Karpas-422 (cell line): ENCODE measurements at regions not wholly inside any gene's neighbourhood (a gene's known extent, or its start where the extent isn't known, plus 50 kb on each side); places are given as distances from the start of the nearest gene placed in this dataset.

Experiments
- DNase-seq: peaks from one replicate; pipeline ENCODE4 v3.0.0-alpha.2; 2015
- H2AFZ ChIP-seq: fragments of 200-600 bp; sonication (generic); 2 replicates; pipeline ENCODE4 v1.6.1; 2014; ENCODE audit warnings: antibody characterized with exemption, low read length, mixed read lengths
- H3K27ac ChIP-seq: fragments of 200-600 bp; sonication (generic); 2 replicates; pipeline ENCODE4 v1.5.1; 2014; ENCODE audit warnings: mild to moderate bottlenecking, low read length, moderate library complexity
- H3K27me3 ChIP-seq: fragments of 200-600 bp; sonication (generic); 2 replicates; pipeline ENCODE4 v1.6.1; 2014; ENCODE audit warnings: low read length, mixed read lengths
- H3K36me3 ChIP-seq: fragments of 200-600 bp; sonication (generic); 2 replicates; pipeline ENCODE4 v1.6.1; 2014; ENCODE audit warnings: low read length, mixed read lengths; ENCODE audit not compliant: insufficient read depth
- H3K4me1 ChIP-seq: fragments of 200-600 bp; sonication (generic); 2 replicates; pipeline ENCODE4 v1.6.1; 2014; ENCODE audit warnings: mild to moderate bottlenecking, low read length, mixed read lengths
- H3K4me2 ChIP-seq: fragments of 200-600 bp; sonication (generic); 2 replicates; pipeline ENCODE4 v1.6.1; 2014; ENCODE audit warnings: low read length, low read depth, mild to moderate bottlenecking; ENCODE audit not compliant: poor library complexity, severe bottlenecking
- H3K4me3 ChIP-seq: fragments of 200-600 bp; sonication (generic); 2 replicates; pipeline ENCODE4 v1.5.1; 2014; ENCODE audit warnings: mild to moderate bottlenecking, antibody characterized with exemption, low read length, mixed read lengths
- H3K79me2 ChIP-seq: fragments of 200-600 bp; sonication (generic); 2 replicates; pipeline ENCODE4 v1.6.1; 2014; ENCODE audit warnings: mild to moderate bottlenecking, low read length, mixed read lengths
- H3K9ac ChIP-seq: fragments of 200-600 bp; sonication (generic); 2 replicates; pipeline ENCODE4 v1.6.0; 2014; ENCODE audit warnings: low read length
- H3K9me2 ChIP-seq: fragments of 200-600 bp; sonication (generic), shearing (Covaris generic); replicated peaks from 2 replicates; pipeline ENCODE4 v1.6.0; 2014; ENCODE audit warnings: mild to moderate bottlenecking, low read length, moderate library complexity; ENCODE audit not compliant: insufficient read depth
- H3K9me3 ChIP-seq: fragments of 300-700, 200-600 bp; sonication (generic); 2 replicates; pipeline ENCODE4 v1.6.1; 2014; ENCODE audit warnings: low read length, mixed read lengths
- H4K20me1 ChIP-seq: fragments of 200-600 bp; sonication (generic); 2 replicates; pipeline ENCODE4 v1.6.1; 2014; ENCODE audit warnings: mild to moderate bottlenecking, antibody characterized with exemption, low read length, low read depth; ENCODE audit not compliant: insufficient read depth

DNA sequence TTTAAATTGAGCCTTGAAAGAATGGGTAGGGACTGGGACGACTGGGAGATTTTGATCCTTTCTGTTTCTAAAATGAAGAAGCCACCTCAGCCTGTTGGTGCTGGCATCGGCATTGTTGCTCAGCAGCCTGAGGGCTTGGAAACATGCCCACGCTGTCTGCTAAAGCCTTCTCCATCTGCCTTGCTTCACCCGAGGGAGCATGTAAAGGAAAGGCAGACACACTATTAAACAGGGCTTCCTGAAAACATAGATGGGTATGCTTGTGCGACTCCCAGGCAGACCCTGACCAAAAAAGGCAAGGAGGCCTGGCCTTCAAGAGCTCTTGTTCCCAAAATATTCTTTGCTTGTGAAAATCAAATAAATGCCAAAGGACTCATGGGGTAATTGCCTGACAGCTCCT is 84.2 kb upstream of the SLC4A7 start:
- Histone ChIP-seq H3K4me1 (no peaks in the 10 kb centered on the region), H3K79me2 (no peaks in the 10 kb centered on the region), H3K4me3 (no peak overlapping the region), H3K36me3 (no peaks in the 10 kb centered on the region), H3K27ac (no peak overlapping the region), H3K9me3 (no peaks in the 10 kb centered on the region), H3K9ac (no peak overlapping the region), H4K20me1 (no peaks in the 10 kb centered on the region), H3K27me3 (no peaks in the 10 kb centered on the region), H3K9me2 (no peaks in the 10 kb centered on the region), H3K4me2 (no peak overlapping the region), H2AFZ (no peak overlapping the region)
- DNase-seq, result no peak

- no peaks in the 10 kb centered on the region for H3K27me3 ChIP-seq
- no peaks in the 10 kb centered on the region for H3K9me2 ChIP-seq
- DNase-seq, result no peak
- no peaks in the 10 kb centered on the region for H3K4me1 ChIP-seq
- H3K79me2 ChIP-seq, result no peaks in the 10 kb centered on the region
- no peaks in the 10 kb centered on the region for H4K20me1 ChIP-seq
- no peaks in the 10 kb centered on the region for H3K9me3 ChIP-seq
- no peaks in the 10 kb centered on the region for H3K36me3 ChIP-seq
- no peak overlapping the region for H3K27ac ChIP-seq
- no peak overlapping the region for H2AFZ ChIP-seq
- H3K4me2 ChIP-seq, result no peak overlapping the region
- H3K9ac ChIP-seq, result no peak overlapping the region
- no peak overlapping the region for H3K4me3 ChIP-seq
Observed at GRCh38 chr3:27567251-27567650, 83.1 kb upstream of the SLC4A7 start.

DNA sequence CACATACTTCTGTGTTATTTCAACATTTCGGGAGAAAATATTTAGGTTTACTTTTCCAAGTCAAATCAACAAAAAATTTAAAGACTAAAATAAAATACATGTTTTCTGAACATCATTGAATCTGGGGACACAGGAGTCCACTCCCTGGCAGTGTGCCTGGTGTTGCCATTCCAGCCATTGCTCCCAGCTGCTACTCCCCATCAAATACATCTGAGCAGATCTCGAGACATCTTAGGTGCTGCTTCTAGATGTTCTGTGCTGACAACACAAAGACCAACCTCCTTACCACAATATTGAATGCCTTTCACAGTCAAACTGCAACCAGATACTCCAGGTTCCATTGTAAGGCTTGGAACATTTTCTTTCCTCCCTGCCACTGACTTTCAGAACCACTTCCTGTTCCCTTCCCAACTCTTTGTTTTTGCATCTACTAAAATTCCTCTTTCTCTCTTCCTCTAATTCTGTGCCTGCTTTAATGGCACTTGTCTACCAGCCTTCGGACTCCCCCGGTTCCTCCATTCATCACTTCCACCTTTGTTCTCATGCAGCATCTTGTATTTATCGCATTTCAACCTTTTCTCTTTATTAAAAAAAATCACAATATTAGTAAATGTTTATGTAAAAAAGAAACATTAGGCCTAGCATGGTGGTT is 81.1 kb upstream of the SLC4A7 start:
- H3K9me2 ChIP-seq, result no peaks in the 10 kb centered on the region
- H4K20me1 ChIP-seq, result no peaks in the 10 kb centered on the region
- H3K27ac ChIP-seq, result no peak overlapping the region
- H3K4me3 ChIP-seq, result no peak overlapping the region
- no peaks in the 10 kb centered on the region for H3K4me1 ChIP-seq
- no peak overlapping the region for H3K9ac ChIP-seq
- H3K9me3 ChIP-seq, result no peaks in the 10 kb centered on the region
- H3K27me3 ChIP-seq, result no peaks in the 10 kb centered on the region
- no peak overlapping the region for H3K4me2 ChIP-seq
- H3K79me2 ChIP-seq, result no peaks in the 10 kb centered on the region
- H2AFZ ChIP-seq, result no peak overlapping the region
- no peak for DNase-seq
- no peaks in the 10 kb centered on the region for H3K36me3 ChIP-seq

- DNase-seq, result no peak
- Histone ChIP-seq H3K27me3 (no peaks in the 10 kb centered on the region), H3K27ac (no peak overlapping the region), H3K4me2 (no peak overlapping the region), H3K9me3 (no peaks in the 10 kb centered on the region), H3K4me1 (no peaks in the 10 kb centered on the region), H3K4me3 (no peak overlapping the region), H3K36me3 (no peaks in the 10 kb centered on the region), H3K9me2 (no peaks in the 10 kb centered on the region), H2AFZ (no peak overlapping the region), H3K79me2 (no peaks in the 10 kb centered on the region), H3K9ac (no peak overlapping the region), H4K20me1 (no peaks in the 10 kb centered on the region)
Observed at GRCh38 chr3:27561576-27561975, 77.4 kb upstream of the SLC4A7 start.

- H3K9me2 ChIP-seq, result no peaks in the 10 kb centered on the region
- H3K36me3 ChIP-seq, result no peaks in the 10 kb centered on the region
- H3K4me3 ChIP-seq, result no peak overlapping the region
- no peak overlapping the region for H3K9ac ChIP-seq
- no peaks in the 10 kb centered on the region for H4K20me1 ChIP-seq
- no peaks in the 10 kb centered on the region for H3K4me1 ChIP-seq
- H3K4me2 ChIP-seq, result no peak overlapping the region
- H3K9me3 ChIP-seq, result no peaks in the 10 kb centered on the region
- H3K27me3 ChIP-seq, result no peaks in the 10 kb centered on the region
- no peak overlapping the region for H2AFZ ChIP-seq
- no peak overlapping the region for H3K27ac ChIP-seq
- no peaks in the 10 kb centered on the region for H3K79me2 ChIP-seq
- no peak for DNase-seq
Observed at GRCh38 chr3:27560484-27561056, 76.4 kb upstream of the SLC4A7 start.

GRCh38 chr3:27559835-27560234 is 75.7 kb upstream of the SLC4A7 start:
- Histone ChIP-seq H3K27ac (no peak overlapping the region), H3K9me2 (no peaks in the 10 kb centered on the region), H4K20me1 (no peaks in the 10 kb centered on the region), H3K4me1 (no peaks in the 10 kb centered on the region), H2AFZ (no peak overlapping the region), H3K9ac (no peak overlapping the region), H3K9me3 (no peaks in the 10 kb centered on the region), H3K27me3 (no peaks in the 10 kb centered on the region), H3K4me3 (no peak overlapping the region), H3K4me2 (no peak overlapping the region), H3K79me2 (no peaks in the 10 kb centered on the region), H3K36me3 (no peaks in the 10 kb centered on the region)
- no peak for DNase-seq

- Histone ChIP-seq H3K27ac (no peak overlapping the region), H3K4me1 (no peaks in the 10 kb centered on the region), H3K4me3 (no peak overlapping the region), H2AFZ (no peak overlapping the region), H3K9ac (no peak overlapping the region), H4K20me1 (no peaks in the 10 kb centered on the region), H3K9me2 (no peaks in the 10 kb centered on the region), H3K4me2 (no peak overlapping the region), H3K36me3 (no peaks in the 10 kb centered on the region), H3K79me2 (no peaks in the 10 kb centered on the region), H3K9me3 (no peaks in the 10 kb centered on the region), H3K27me3 (no peaks in the 10 kb centered on the region)
- no peak for DNase-seq
Observed at GRCh38 chr3:27559381-27559780, 75.2 kb upstream of the SLC4A7 start.

- Histone ChIP-seq H3K9me3 (no peaks in the 10 kb centered on the region), H3K27ac (no peak overlapping the region), H2AFZ (no peak overlapping the region), H3K4me1 (no peaks in the 10 kb centered on the region), H3K79me2 (no peaks in the 10 kb centered on the region), H3K9me2 (no peaks in the 10 kb centered on the region), H3K36me3 (no peaks in the 10 kb centered on the region), H3K4me2 (no peak overlapping the region), H3K4me3 (no peak overlapping the region), H3K9ac (no peak overlapping the region), H3K27me3 (no peaks in the 10 kb centered on the region), H4K20me1 (no peaks in the 10 kb centered on the region)
- DNase-seq, result no peak
Observed at GRCh38 chr3:27557411-27557810, 73.2 kb upstream of the SLC4A7 start.
